ENCODE measurements at regions not wholly inside any gene's neighbourhood (a gene's known extent, or its start where the extent isn't known, plus 50 kb on each side); places are given as distances from the start of the nearest gene placed in this dataset.

DNA sequence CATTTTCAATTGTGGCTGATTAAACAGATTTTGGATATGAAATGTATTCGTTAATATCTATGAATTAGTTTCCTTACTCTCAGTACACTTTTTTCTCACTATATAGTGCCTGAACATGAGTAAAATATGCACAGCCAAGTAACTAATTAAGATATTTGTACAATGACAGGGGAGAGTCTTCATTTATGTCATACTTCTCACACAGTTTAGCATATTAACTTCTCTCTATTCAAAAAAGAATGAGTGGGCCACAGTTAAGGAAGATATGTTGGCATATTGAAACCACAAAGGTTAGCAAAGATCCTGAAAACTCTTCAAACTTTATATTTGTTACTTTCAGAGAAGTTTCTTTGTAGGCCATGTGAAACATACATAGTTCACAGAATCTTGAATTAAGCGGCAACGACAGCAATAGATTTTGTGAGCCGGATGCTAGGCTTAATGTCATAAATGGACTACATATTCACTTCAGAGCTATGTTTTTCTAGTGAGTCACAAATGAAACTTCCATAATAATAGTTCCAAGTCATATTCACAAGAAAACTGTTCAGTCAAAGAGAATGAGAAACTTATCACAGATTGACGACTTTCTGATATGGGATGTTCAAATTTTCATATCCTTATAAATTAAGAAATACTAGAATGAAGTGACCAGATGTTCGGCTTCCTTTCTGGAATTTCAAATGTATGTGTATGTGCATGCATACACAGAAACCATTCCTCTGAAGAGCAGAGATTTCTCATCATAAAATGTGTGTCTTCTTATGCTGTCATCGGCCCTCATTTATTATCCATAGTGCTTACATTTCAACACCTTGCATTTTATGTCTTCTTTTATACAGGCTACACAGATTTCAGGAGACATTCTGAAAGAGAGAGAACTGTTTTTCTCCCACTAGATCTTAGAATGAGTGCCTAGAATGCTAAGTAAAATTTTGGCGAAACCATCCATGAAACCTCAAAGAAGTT, 584.0 kb downstream of the SATB2 start:
- POLR2A ChIA-PET, result no interaction called here
- no peak for ATAC-seq (ENCODE audit: low read depth)
- intact Hi-C loops (cut with micrococcal nuclease), result no loop called here
- no peak overlapping the region for H3K4me3 Mint-ChIP-seq
- no peak for TF ChIP-seq EZH2 (IDR thresholded peaks at IDR 0.05; ENCODE audit: borderline replicate concordance, insufficient read depth, low read depth, low read length, poor library complexity, severe bottlenecking)
- CTCF ChIA-PET, result no interaction called here
- Histone ChIP-seq H3K27me3 (replicated peaks in 1 of 4; ENCODE audit: control extremely low read depth in 1 of 4, control insufficient read depth in 3 of 4, insufficient read depth in 4 of 4, low read length in 3 of 4) (no peaks in the 10 kb centered on the region), H3K9me3 (ENCODE audit: control extremely low read depth in 1 of 3, control insufficient read depth in 2 of 3, insufficient read depth in 1 of 3, low read length in 2 of 3) (peaks cover 0 to 8% (median 0%) of the 10 kb centered on the region in 3 donors), H3K4me1 (ENCODE audit: control insufficient read depth in 2 of 2, insufficient read depth in 2 of 2, low read length in 2 of 2) (no peaks in the 10 kb centered on the region), H3K27ac (ENCODE audit: low read length in 2 of 2) (no peak overlapping the region), H3K79me2 (ENCODE audit: control insufficient read depth, insufficient read depth, low read length) (no peaks in the 10 kb centered on the region), H3K9ac (ENCODE audit: low read length) (no peak overlapping the region), H3K4me3 (ENCODE audit: control extremely low read depth in 1 of 5, extremely low read depth in 1 of 5, insufficient read depth in 1 of 5, low read depth in 2 of 5, low read length in 4 of 5) (no peak overlapping the region), H2AFZ (ENCODE audit: insufficient read depth, low read depth, low read length, poor library complexity, severe bottlenecking) (no peak overlapping the region), H3K36me3 (replicated peaks in 1 of 2; ENCODE audit: control extremely low read depth in 1 of 2, control insufficient read depth in 1 of 2, extremely low read depth in 1 of 2, insufficient read depth in 2 of 2, low read length in 1 of 2) (no peaks in the 10 kb centered on the region), H4K20me1 (ENCODE audit: control insufficient read depth, insufficient read depth, low read length, poor library complexity, severe bottlenecking) (no peaks in the 10 kb centered on the region), H3K4me2 (replicated peaks; ENCODE audit: low read depth, low read length, poor library complexity, severe bottlenecking) (no peak overlapping the region)
- H3K4me1 Mint-ChIP-seq, result no peaks in the 10 kb centered on the region
- no peaks in the 10 kb centered on the region for H3K9me3 Mint-ChIP-seq (ENCODE audit: insufficient read depth)
- WGBS (ENCODE audit: insufficient coverage), result 92% methylated on average over 2 of the region's 8 CpGs
- DNase-seq, result no peak
- no peaks in the 10 kb centered on the region for H3K27me3 Mint-ChIP-seq
- H3K27ac Mint-ChIP-seq, result no peak overlapping the region

DNA sequence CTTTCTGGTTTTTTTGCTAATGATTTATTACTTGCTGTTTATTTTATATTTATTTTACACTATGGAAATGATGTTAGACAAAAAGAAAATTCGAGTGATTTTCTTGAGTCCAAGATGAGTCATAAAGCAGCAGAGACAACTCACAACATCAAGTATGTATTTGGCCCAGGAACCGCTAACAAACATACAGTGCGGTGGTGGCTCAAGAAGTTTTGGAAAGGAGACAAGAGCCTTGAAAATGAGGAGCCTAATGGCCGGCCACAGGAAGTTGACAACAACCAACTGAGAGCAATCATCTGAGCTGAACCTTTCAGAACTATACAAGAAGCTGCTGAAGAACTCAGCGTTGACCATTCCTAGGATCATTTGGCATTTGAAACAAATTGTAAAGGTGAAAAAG, 594.1 kb downstream of the SATB2 start:
- Histone ChIP-seq H4K20me1 (ENCODE audit: control insufficient read depth, insufficient read depth, low read length, poor library complexity, severe bottlenecking) (no peaks in the 10 kb centered on the region), H3K36me3 (replicated peaks in 1 of 2; ENCODE audit: control extremely low read depth in 1 of 2, control insufficient read depth in 1 of 2, extremely low read depth in 1 of 2, insufficient read depth in 2 of 2, low read length in 1 of 2) (no peaks in the 10 kb centered on the region), H3K27ac (ENCODE audit: low read length in 2 of 2) (no peak overlapping the region), H3K4me2 (replicated peaks; ENCODE audit: low read depth, low read length, poor library complexity, severe bottlenecking) (no peak overlapping the region), H3K9me3 (ENCODE audit: control extremely low read depth in 1 of 3, control insufficient read depth in 2 of 3, insufficient read depth in 1 of 3, low read length in 2 of 3) (no peaks in the 10 kb centered on the region), H3K4me1 (ENCODE audit: control insufficient read depth in 2 of 2, insufficient read depth in 2 of 2, low read length in 2 of 2) (no peaks in the 10 kb centered on the region), H3K27me3 (replicated peaks in 1 of 4; ENCODE audit: control extremely low read depth in 1 of 4, control insufficient read depth in 3 of 4, insufficient read depth in 4 of 4, low read length in 3 of 4) (no peaks in the 10 kb centered on the region), H3K9ac (ENCODE audit: low read length) (no peak overlapping the region), H3K79me2 (ENCODE audit: control insufficient read depth, insufficient read depth, low read length) (no peaks in the 10 kb centered on the region), H3K4me3 (ENCODE audit: control extremely low read depth in 1 of 5, extremely low read depth in 1 of 5, insufficient read depth in 1 of 5, low read depth in 2 of 5, low read length in 4 of 5) (no peak overlapping the region), H2AFZ (ENCODE audit: insufficient read depth, low read depth, low read length, poor library complexity, severe bottlenecking) (no peak overlapping the region)
- WGBS (ENCODE audit: insufficient coverage), result 67% methylated on average over 1 of the region's 5 CpGs
- Mint-ChIP-seq H3K4me1 (no peaks in the 10 kb centered on the region), H3K4me3 (no peak overlapping the region), H3K9me3 (ENCODE audit: insufficient read depth) (peaks cover 7% of the 10 kb centered on the region), H3K27me3 (no peaks in the 10 kb centered on the region), H3K27ac (no peak overlapping the region)
- intact Hi-C loops (cut with micrococcal nuclease), result no loop called here
- no peak for ATAC-seq (ENCODE audit: low read depth)
- TF ChIP-seq CTCF (IDR thresholded peaks at IDR 0.05) (no peak), EZH2 (IDR thresholded peaks at IDR 0.05; ENCODE audit: borderline replicate concordance, insufficient read depth, low read depth, low read length, poor library complexity, severe bottlenecking) (no peak)
- ChIA-PET POLR2A (no interaction called here), CTCF (no interaction called here)
- DNase-seq, result no peak
